IPS-18a (cell line): ENCODE measurements at regions not wholly inside any gene's neighbourhood (a gene's known extent, or its start where the extent isn't known, plus 50 kb on each side); places are given as distances from the start of the nearest gene placed in this dataset.

Experiments used
- H3K27ac ChIP-seq: one replicate; pipeline ENCODE4 v1.5.1; 2013; ENCODE audit warnings: low read length
- H3K27me3 ChIP-seq: one replicate; pipeline ENCODE4 v1.6.1; 2013; ENCODE audit warnings: mild to moderate bottlenecking, low read length; ENCODE audit not compliant: control insufficient read depth, insufficient read depth
- H3K36me3 ChIP-seq: one replicate; pipeline ENCODE4 v1.6.1; 2013; ENCODE audit warnings: low read depth, low read length; ENCODE audit not compliant: control insufficient read depth
- H3K4me1 ChIP-seq: one replicate; pipeline ENCODE4 v1.6.1; 2013; ENCODE audit warnings: low read depth, low read length; ENCODE audit not compliant: control insufficient read depth
- H3K4me3 ChIP-seq: one replicate; pipeline ENCODE4 v1.5.1; 2013; ENCODE audit warnings: low read length
- H3K9ac ChIP-seq: one replicate; pipeline ENCODE4 v1.6.1; 2013; ENCODE audit warnings: mild to moderate bottlenecking, low read length, moderate library complexity
- H3K9me3 ChIP-seq: one replicate; pipeline ENCODE4 v1.6.1; 2013; ENCODE audit warnings: low read depth, low read length; ENCODE audit not compliant: control insufficient read depth

DNA sequence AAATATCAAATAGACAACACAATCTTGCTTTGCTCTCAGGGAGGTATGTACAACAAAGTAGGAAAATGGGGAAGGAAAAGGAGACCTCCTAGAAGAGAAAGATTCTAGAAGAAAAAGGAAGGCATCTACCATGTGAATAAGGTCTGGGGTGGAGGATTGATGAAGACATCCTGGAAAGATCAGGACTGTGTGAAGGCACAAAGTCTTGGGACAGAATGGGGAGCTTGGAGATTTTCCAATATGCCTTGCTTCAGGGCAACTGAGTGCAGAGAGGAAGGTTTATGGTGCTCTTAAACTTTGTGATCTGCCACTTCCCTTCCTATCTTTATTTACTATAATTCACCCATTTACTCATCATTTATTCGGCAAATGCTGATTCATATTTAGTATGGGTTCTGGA, 352.0 kb downstream of the PLPP3 start:
- Histone ChIP-seq H3K4me3 (no peak overlapping the region), H3K9me3 (no peaks in the 10 kb centered on the region), H3K27me3 (no peaks in the 10 kb centered on the region), H3K36me3 (no peaks in the 10 kb centered on the region), H3K27ac (no peak overlapping the region), H3K4me1 (no peaks in the 10 kb centered on the region), H3K9ac (no peak overlapping the region)

GRCh38 chr1:56225964-56226815, 353.2 kb downstream of the PLPP3 start:
- Histone ChIP-seq H3K9me3 (no peaks in the 10 kb centered on the region), H3K4me3 (no peak overlapping the region), H3K27me3 (no peaks in the 10 kb centered on the region), H3K9ac (no peak overlapping the region), H3K36me3 (no peaks in the 10 kb centered on the region), H3K27ac (no peak overlapping the region), H3K4me1 (no peaks in the 10 kb centered on the region)

DNA sequence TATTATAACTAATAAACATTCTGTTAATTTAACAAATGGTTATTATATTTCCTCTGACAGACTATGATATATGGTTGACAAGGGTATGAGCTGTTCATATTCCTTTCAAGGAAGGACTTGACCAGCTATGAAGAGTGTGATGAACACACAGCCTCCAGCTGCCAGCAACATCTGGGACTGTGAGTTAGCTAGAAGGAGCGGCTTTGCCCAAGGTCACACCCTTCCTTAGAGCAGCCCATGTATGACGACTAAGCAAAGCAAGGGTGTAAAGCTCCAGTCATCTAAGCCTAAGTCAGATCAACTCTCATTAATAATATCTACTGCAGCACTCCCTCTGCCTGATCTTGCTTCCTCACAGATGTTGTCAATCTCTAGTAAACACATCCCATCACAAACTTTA, 355.4 kb downstream of the PLPP3 start:
- H3K27ac ChIP-seq = no peak overlapping the region
- H3K4me3 ChIP-seq = no peak overlapping the region
- H3K9me3 ChIP-seq = no peaks in the 10 kb centered on the region
- H3K36me3 ChIP-seq = no peaks in the 10 kb centered on the region
- H3K4me1 ChIP-seq = no peaks in the 10 kb centered on the region
- no peaks in the 10 kb centered on the region for H3K27me3 ChIP-seq
- no peak overlapping the region for H3K9ac ChIP-seq

DNA sequence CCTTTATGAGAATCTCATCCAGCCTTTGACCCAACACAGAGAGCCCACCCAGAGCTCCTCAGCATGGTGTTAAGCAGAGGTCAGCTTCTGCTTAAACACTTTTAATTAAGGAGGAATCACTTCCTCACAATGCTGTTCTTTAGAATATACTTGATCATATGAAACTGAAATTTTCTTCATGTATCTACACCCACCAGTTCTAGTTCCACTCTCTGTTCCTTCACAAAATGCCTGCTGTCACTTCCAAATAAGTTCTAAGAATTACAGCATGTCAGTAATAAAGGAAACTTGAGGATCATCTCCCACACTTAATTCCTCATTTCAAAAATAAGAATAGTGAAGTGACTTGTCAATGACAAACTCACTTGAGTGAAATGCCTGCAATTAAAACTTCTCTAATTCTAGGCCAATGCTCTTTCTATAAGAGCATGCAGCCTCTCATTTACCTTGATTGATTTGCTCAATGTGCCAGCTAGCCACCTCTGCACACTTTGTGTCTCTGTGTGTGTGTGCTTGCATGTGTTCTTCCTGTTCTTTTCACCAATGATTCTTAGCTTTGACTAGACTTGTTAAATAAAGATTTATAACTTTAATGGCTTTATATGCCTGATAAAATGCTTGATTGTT, 356.3 kb downstream of the PLPP3 start:
- H3K9ac ChIP-seq = no peak overlapping the region
- H3K27ac ChIP-seq = no peak overlapping the region
- no peaks in the 10 kb centered on the region for H3K27me3 ChIP-seq
- H3K9me3 ChIP-seq = no peaks in the 10 kb centered on the region
- no peak overlapping the region for H3K4me3 ChIP-seq
- H3K4me1 ChIP-seq = no peaks in the 10 kb centered on the region
- no peaks in the 10 kb centered on the region for H3K36me3 ChIP-seq

DNA sequence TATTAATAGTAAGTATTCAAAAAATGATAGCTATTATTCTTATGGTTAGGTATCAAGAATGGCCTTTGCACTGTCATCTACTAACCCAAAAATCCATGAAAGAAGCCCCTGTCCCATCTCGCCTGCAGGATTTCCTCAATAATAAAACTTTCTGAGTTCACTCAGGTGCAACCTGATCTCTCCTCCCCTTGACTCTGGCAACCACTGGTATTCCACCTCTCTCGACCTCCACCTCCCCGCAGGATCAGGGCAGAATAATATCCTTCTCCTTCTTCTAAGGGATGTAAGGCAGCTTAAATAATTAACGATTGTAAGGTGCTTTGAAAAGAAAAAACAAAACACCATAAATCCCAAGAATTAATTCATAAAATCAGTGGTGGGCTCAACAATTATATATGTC, 359.3 kb downstream of the PLPP3 start:
- Histone ChIP-seq H3K4me3 (no peak overlapping the region), H3K36me3 (no peaks in the 10 kb centered on the region), H3K27me3 (no peaks in the 10 kb centered on the region), H3K27ac (no peak overlapping the region), H3K9ac (no peak overlapping the region), H3K9me3 (no peaks in the 10 kb centered on the region), H3K4me1 (peaks cover 3% of the 10 kb centered on the region)

GRCh38 chr1:56218023-56218422, 361.3 kb downstream of the PLPP3 start:
- Histone ChIP-seq H3K4me3 (no peak overlapping the region), H3K27ac (no peak overlapping the region), H3K36me3 (no peaks in the 10 kb centered on the region), H3K9ac (no peak overlapping the region), H3K27me3 (no peaks in the 10 kb centered on the region), H3K9me3 (no peaks in the 10 kb centered on the region), H3K4me1 (peaks cover 3% of the 10 kb centered on the region)

GRCh38 chr1:56216218-56216617, 363.1 kb downstream of the PLPP3 start:
- H3K27me3 ChIP-seq = no peaks in the 10 kb centered on the region
- H3K4me3 ChIP-seq = no peak overlapping the region
- H3K4me1 ChIP-seq = peaks cover 3% of the 10 kb centered on the region
- H3K36me3 ChIP-seq = no peaks in the 10 kb centered on the region
- H3K9ac ChIP-seq = no peak overlapping the region
- no peaks in the 10 kb centered on the region for H3K9me3 ChIP-seq
- no peak overlapping the region for H3K27ac ChIP-seq

- Histone ChIP-seq H3K4me1 (peaks cover 3% of the 10 kb centered on the region), H3K36me3 (no peaks in the 10 kb centered on the region), H3K9me3 (no peaks in the 10 kb centered on the region), H3K27ac (no peak overlapping the region), H3K4me3 (no peak overlapping the region), H3K27me3 (no peaks in the 10 kb centered on the region), H3K9ac (no peak overlapping the region)
Observed at GRCh38 chr1:56215771-56216170, 363.6 kb downstream of the PLPP3 start.

DNA sequence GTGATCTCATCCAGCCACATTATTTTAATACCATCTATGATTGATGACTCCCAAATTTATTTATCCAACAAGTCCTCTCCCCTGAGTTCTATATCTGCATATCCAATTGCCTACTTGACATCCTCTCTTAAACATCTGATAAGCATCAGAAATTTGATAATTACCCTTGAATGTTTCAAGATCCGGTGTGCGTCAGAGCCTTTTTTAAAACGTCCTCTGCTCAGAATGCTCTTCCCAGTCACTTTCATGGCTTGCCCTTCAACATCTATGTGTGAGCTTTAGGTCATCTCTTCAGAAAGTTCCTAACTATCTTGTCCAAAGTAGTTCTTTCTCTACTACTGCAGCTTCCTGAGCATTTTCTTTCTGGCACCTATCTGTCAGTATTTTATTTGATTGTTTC, 364.3 kb downstream of the PLPP3 start:
- Histone ChIP-seq H3K4me1 (peaks cover 3% of the 10 kb centered on the region), H3K9me3 (no peaks in the 10 kb centered on the region), H3K27ac (no peak overlapping the region), H3K36me3 (no peaks in the 10 kb centered on the region), H3K9ac (no peak overlapping the region), H3K27me3 (no peaks in the 10 kb centered on the region), H3K4me3 (no peak overlapping the region)

- Histone ChIP-seq H3K36me3 (no peaks in the 10 kb centered on the region), H3K27ac (no peak overlapping the region), H3K4me3 (no peak overlapping the region), H3K4me1 (peaks cover 3% of the 10 kb centered on the region), H3K9me3 (no peaks in the 10 kb centered on the region), H3K9ac (no peak overlapping the region), H3K27me3 (no peaks in the 10 kb centered on the region)
Observed at GRCh38 chr1:56213068-56213467, 366.3 kb downstream of the PLPP3 start.

DNA sequence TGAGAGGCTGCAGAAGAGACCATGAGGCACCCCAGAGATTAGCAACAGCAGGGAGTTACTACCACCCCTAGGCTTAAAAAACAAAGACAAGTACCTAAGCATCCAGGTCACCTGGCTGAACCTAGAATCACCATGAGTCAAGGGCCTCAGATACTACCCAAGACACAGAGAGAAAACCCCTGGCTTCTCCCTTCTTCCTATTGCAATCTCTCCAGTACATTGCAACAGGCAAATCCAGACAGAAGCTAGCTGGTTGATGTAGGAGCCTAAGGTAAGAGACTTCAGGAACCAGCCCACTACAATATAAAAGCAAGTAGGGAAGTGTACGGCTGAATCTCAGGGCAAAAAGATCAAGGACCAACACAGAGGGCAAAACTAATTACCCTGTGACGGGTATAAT, 367.2 kb downstream of the PLPP3 start:
- no peaks in the 10 kb centered on the region for H3K36me3 ChIP-seq
- H3K9ac ChIP-seq = no peak overlapping the region
- no peaks in the 10 kb centered on the region for H3K27me3 ChIP-seq
- no peak overlapping the region for H3K4me3 ChIP-seq
- peaks cover 3% of the 10 kb centered on the region for H3K4me1 ChIP-seq
- H3K27ac ChIP-seq = no peak overlapping the region
- no peaks in the 10 kb centered on the region for H3K9me3 ChIP-seq

DNA sequence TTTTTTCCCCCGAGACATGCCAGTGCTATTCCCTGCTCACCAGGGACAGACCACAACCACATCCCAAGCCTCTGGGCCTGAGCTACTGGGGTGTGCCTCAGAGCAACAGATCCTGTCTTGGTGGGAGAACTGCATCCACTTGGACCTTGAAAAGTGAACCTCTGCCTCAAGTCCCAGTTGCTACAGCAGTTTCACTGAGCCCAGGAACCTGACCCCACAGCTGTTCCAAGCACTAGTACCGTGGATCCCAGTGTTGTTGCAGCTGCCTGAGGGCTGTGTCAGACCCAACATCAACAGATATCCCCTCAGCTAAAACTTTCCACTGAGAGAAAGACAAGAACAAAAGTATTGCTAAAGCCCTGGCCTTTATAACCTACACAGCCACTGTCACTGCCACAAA, 373.0 kb downstream of the PLPP3 start:
- Histone ChIP-seq H3K9me3 (no peaks in the 10 kb centered on the region), H3K27ac (no peak overlapping the region)

More for the DNA sequence above, 373.0 kb downstream of the PLPP3 start:
- H3K9ac ChIP-seq = no peak overlapping the region
- H3K27me3 ChIP-seq = no peaks in the 10 kb centered on the region
- H3K4me3 ChIP-seq = no peak overlapping the region
- H3K36me3 ChIP-seq = no peaks in the 10 kb centered on the region
- H3K4me1 ChIP-seq = no peaks in the 10 kb centered on the region
